HFF-Myc (cell line): ENCODE measurements at regions not wholly inside any gene's neighbourhood (a gene's known extent, or its start where the extent isn't known, plus 50 kb on each side); places are given as distances from the start of the nearest gene placed in this dataset.
A peak's percentile ranks its signal among the peaks of the same experiment; 100 is the strongest.
"Not testable (repeated sequence)": the region's sequence is repeated elsewhere in the genome, so short reads cannot be mapped to it uniquely, and the experiment has no call there.

ENCODE experiments used
- DNase-seq: peaks from one replicate; pipeline ENCODE4 v3.0.0-alpha.2; 2011; ENCODE audit warnings: low read depth; ENCODE audit errors: extremely low read depth
- H3K4me3 ChIP-seq: replicated peaks from 2 replicates; pipeline ENCODE4 v1.5.1; 2011; ENCODE audit warnings: low read depth, mild to moderate bottlenecking, control low read depth, low read length
- TF ChIP-seq, protein P1 (sequence below): IDR thresholded peaks from 2 replicates; pipeline ENCODE4 v1.5.1; 2012; ENCODE audit warnings: mild to moderate bottlenecking, low read depth, low read length, control low read depth; ENCODE audit errors: missing control alignments

DNA sequence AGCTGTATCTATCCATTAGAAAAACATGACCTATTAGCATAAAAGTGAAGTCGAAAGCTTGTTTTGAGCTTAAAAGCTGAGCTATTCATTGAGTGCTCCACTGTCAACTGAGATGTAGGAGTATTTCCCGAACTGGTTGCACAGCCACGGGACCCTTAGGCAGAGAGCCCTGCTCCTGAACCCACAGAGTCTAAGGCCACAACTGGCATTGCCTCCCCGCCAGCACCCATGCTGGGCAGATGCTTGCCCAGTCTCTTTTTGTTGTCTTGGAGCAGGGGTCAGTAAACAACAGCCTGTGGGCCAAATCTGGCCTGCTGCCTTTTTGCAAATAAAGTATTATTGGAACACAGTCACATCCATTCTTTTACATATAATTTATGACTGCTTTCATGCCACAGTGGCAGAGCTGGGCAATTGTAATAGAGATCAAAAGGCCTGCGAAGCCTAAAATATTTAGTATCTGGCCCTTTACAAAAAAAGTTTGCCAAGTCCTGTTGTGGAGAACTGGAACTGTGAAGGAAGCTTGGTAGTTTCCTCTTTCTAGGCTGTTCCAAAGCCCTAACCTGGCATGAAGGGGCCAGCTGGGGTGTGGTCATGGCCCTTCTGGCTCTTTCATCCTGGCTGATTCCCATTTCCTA lies 58.4 kb upstream of the WAPL start:
- H3K4me3 ChIP-seq = no peak overlapping the region
- TF ChIP-seq, protein P1, sequence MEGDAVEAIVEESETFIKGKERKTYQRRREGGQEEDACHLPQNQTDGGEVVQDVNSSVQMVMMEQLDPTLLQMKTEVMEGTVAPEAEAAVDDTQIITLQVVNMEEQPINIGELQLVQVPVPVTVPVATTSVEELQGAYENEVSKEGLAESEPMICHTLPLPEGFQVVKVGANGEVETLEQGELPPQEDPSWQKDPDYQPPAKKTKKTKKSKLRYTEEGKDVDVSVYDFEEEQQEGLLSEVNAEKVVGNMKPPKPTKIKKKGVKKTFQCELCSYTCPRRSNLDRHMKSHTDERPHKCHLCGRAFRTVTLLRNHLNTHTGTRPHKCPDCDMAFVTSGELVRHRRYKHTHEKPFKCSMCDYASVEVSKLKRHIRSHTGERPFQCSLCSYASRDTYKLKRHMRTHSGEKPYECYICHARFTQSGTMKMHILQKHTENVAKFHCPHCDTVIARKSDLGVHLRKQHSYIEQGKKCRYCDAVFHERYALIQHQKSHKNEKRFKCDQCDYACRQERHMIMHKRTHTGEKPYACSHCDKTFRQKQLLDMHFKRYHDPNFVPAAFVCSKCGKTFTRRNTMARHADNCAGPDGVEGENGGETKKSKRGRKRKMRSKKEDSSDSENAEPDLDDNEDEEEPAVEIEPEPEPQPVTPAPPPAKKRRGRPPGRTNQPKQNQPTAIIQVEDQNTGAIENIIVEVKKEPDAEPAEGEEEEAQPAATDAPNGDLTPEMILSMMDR = no peak
- no peak for DNase-seq

DNA sequence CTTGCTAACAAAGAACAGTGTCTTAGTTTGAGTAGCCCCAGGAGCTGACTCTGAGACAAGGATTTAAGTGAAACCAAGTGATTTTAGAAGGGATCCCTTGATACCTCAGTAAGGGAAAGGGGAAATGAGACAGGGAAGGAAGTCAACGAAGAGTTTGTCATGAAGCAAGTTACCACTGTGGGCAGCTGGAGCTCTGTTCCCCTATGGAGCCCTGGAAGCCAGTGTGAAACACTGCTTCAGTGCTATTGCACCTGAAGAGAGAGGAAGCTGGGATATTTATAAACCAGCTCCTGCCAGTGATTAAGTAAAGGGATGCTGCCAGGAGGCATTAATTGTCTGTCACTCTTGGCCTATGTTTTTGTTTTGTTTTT lies 58.9 kb upstream of the WAPL start:
- TF ChIP-seq, protein P1 = no peak
- H3K4me3 ChIP-seq = no peak overlapping the region
- DNase-seq = no peak

DNA sequence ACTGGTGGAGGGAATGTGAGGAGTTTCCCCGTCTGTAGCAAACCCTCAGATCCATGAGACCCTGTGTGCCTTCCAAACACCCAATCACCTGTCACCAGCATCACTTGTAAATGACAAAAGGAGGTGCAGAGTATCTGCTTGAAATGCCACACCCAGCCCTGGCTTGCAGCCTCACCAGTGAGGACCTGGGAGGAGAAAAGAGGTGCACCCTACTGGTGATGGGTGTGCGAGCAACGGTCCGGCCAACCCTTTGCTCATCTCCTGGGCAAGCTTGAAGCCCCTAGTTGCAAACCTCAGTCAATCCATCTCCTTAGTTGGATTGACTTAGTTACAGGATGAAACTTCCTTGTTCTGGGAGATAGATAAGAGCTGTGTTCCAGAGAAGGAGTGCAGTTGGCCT lies 62.4 kb upstream of the WAPL start:
- H3K4me3 ChIP-seq = no peak overlapping the region
- DNase-seq = no peak
- TF ChIP-seq, protein P1 = no peak

DNA sequence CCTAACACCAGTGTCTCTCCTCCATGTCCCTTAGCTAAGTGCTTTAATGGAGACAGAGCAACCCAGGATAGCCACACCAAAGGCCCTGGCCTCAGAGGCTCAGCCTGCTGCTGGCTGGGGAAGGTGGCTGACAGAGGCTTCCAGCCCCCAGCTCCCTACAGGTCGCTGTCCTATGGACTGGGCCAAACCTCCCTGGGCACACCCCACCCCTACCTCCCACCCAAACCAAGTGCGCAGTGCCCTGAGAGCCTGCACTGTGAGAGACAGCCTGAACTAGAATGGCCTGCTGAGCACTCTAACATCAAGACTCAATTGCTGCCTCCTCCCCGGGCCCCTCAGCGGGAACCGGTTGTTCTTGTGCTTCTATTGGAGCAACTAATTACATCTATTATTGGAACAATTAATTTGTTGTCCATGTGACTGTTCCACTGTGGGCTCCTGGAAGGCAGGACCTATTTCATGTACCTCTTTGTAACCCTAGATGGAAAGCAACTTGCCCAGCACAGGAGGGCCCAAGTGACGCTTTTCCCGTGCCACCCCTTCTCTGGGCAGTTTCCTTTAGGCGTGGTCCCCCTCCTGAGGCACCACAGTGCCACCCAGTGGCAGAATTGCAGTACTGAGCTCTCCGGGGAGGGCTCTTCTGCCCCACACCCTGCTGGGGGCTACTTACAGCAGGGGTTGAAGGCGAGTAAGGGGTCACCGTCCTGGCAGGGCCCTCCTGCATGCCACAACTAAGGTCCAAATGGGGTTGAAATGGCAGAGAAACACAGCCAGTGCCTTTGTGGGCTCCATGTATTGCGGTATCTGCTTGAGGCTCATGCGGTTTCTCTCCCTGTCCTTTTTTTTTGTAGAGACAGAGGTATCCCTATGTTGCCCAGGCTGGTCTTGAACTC lies 63.7 kb upstream of the WAPL start:
- TF ChIP-seq, protein P1 = peak; percentile 92
- DNase-seq = no peak
- H3K4me3 ChIP-seq = no peak overlapping the region

DNA sequence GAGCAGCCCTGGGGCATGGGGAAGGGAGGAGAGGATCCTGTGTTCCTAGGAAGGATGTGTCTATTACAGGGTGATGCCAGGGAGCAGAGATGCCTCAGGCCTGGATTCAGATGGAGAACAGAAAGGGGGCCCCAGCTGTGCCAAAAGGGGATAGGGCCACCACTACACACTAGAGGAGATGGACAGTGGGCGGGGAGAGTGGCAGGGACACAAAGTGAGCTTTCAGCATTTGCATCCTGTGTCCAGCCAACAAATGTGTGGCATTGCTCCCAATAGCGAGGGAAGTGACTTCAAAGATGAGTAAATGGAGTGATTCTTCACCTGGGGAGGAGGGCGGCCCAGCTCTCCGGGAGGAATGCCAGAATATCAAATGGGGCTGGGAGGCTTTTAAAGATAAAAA lies 64.9 kb upstream of the WAPL start:
- H3K4me3 ChIP-seq = no peak overlapping the region
- TF ChIP-seq, protein P1 = no peak
- DNase-seq = no peak

DNA sequence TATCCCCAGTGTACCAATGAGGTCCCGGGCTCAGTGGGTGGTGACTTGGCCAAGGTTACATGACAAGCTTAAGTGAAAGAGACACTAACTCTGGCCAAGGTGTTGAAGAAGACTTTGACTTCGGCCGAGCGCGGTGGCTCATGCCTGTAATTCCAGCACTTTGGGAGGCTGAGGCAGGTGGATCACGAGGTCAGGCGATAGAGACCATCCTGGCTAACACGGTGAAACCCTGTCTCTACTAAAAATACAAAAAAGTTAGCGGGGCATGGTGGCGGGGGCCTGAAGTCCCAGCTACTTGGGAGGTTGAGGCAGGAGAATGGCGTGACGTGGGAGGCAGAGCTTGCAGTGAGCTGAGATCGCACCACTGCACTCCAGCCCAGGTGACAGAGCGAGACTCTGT lies 65.6 kb upstream of the OPN4 start:
- not testable (repeated sequence) for H3K4me3 ChIP-seq, DNase-seq

DNA sequence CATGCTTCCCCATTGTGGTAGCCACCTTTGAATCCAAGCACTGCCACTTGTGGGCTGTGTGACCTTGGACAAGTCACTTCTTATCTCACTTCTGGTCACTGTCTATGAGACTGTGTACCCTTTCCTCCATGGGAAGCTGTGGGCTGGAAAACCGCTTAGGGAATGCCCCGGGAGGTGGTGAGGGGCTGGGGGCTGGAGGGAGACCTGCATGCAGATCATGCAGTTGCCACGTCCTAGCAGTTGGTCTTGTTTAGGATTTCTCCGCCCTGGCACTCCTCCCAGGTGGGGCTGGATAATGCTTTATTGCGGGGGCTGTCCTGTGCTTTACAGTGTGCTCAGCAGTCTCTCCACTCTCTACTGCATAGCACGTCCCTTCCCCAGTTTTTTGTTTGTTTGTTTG lies 62.9 kb upstream of the OPN4 start:
- no peak overlapping the region for H3K4me3 ChIP-seq
- no peak for DNase-seq
- TF ChIP-seq, protein P1 = no peak
